BJ (cell line): ENCODE measurements at regions not wholly inside any gene's neighbourhood (a gene's known extent, or its start where the extent isn't known, plus 50 kb on each side); places are given as distances from the start of the nearest gene placed in this dataset.
"Not testable (repeated sequence)": the region's sequence is repeated elsewhere in the genome, so short reads cannot be mapped to it uniquely, and the experiment has no call there.

ENCODE experiments used
- CTCF ChIA-PET: fragments of 350-600 bp; formaldehyde crosslinking; extraction: SDS; loops from one replicate; lab custom pipeline; 2021; ENCODE audit warnings: antibody characterized with exemption, inconsistent platforms; lab: Yijun Ruan, JAX
- POLR2A ChIA-PET: fragments of 300-600 bp; sonication (Branson Sonifier 250); formaldehyde crosslinking; extraction: SDS; loops from one replicate; lab custom pipeline; 2021; ENCODE audit warnings: antibody characterized with exemption; lab: Charles Lee
- DNase-seq: peaks from one replicate; pipeline ENCODE4 v3.0.0-alpha.2; 2011; ENCODE audit warnings: low read depth
- H3K27me3 ChIP-seq: 2 replicates; pipeline ENCODE4 v1.6.0; 2011; ENCODE audit warnings: low read length; ENCODE audit not compliant: control insufficient read depth, insufficient read depth
- H3K36me3 ChIP-seq: 2 replicates; pipeline ENCODE4 v1.5.1; 2011; ENCODE audit warnings: low read length; ENCODE audit not compliant: control insufficient read depth, insufficient read depth
- H3K4me3 ChIP-seq: 2 replicates; pipeline ENCODE4 v1.5.1; 2011; ENCODE audit warnings: low read depth, mild to moderate bottlenecking, control low read depth, low read length
- TF ChIP-seq, protein P1 (sequence below): IDR thresholded peaks from 2 replicates; pipeline ENCODE4 v1.5.1; 2011; ENCODE audit warnings: low read depth, mild to moderate bottlenecking, control low read depth, inconsistent platforms, low read length, moderate library complexity; ENCODE audit not compliant: insufficient read depth

DNA sequence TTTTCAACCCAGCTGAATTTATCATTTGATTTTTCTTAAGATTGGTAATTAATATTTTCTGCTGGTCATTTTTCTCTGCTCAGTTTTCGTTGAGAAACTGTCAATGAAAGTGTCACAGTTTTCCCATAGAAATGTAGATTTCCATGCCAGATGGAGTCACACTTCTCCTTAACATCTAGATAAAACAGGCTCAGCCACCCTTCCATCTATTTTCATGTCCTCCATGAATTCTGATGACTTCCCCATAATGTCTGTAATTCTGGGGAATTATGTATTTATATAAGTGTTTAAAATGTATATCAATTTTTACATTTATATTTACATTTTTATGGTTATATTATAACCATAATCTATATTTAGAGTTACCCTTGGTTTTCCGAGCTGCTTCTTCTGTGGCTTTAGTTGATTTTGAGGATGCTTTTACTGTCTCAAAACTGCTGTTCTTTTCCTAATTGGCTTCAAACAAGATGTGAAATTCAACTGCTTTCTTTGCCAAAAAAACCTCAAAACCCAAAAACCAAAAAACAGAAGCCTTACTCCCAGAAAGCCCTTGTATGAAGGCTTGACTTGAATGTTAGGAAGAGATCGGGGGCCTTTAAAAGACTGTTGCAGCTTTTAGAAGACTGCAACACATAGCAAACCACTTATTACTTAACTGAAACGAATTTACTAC lies 95.4 kb upstream of the CDCA7L start:
- ChIA-PET CTCF (no interaction called here), POLR2A (no interaction called here)
- no peak for DNase-seq
- no peaks in the 10 kb centered on the region for H3K27me3 ChIP-seq
- H3K36me3 ChIP-seq: no peaks in the 10 kb centered on the region
- TF ChIP-seq, protein P1, sequence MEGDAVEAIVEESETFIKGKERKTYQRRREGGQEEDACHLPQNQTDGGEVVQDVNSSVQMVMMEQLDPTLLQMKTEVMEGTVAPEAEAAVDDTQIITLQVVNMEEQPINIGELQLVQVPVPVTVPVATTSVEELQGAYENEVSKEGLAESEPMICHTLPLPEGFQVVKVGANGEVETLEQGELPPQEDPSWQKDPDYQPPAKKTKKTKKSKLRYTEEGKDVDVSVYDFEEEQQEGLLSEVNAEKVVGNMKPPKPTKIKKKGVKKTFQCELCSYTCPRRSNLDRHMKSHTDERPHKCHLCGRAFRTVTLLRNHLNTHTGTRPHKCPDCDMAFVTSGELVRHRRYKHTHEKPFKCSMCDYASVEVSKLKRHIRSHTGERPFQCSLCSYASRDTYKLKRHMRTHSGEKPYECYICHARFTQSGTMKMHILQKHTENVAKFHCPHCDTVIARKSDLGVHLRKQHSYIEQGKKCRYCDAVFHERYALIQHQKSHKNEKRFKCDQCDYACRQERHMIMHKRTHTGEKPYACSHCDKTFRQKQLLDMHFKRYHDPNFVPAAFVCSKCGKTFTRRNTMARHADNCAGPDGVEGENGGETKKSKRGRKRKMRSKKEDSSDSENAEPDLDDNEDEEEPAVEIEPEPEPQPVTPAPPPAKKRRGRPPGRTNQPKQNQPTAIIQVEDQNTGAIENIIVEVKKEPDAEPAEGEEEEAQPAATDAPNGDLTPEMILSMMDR: no peak
- H3K4me3 ChIP-seq: no peak overlapping the region

DNA sequence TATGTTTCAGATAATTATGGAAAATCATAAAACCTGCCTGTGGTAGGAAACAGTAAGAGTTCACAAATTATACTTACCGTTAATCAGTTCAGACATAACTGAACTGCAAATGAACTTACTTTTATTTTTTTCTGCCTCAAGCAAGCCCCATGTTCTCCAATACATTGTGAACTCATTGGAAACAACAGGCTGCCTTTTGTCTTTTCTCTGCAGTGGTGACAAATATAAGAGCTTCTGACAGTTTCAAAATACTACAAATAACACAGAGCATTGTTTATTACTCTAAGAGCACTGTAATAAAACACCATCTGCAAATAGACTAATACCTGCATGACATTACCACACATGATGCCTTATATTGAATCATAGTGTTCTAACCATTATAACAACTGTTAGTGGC lies 94.0 kb upstream of the CDCA7L start:
- TF ChIP-seq, protein P1: no peak
- Histone ChIP-seq H3K27me3 (no peaks in the 10 kb centered on the region), H3K36me3 (no peaks in the 10 kb centered on the region), H3K4me3 (no peak overlapping the region)
- ChIA-PET CTCF (no interaction called here), POLR2A (no interaction called here)
- no peak for DNase-seq

DNA sequence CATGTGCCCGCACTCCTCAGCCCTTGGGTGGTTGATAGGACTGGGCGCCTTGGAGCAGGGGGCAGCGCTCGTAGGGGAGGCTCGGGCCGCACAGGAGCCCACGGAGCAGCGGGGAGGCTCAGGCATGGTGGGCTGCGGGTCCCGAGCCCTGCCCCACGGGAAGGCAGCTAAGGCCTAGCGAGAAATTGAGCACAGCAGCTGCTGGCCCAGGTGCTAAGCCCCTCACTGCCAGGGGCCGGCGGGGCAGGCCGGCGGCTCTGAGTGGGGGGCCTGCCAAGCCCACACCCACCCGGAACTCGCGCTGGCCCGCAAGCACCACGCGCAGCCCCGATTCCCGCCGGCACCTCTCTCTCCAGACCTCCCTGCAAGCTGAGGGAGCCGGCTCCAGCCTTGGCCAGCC lies 86.7 kb upstream of the CDCA7L start:
- DNase-seq, POLR2A ChIA-PET, H3K27me3 ChIP-seq, H3K4me3 ChIP-seq, H3K36me3 ChIP-seq: not testable (repeated sequence)
- CTCF ChIA-PET: interaction anchor here (1.5 kb wide), 1 partner anchor 14 kb away, joined by 3 read pairs; no protein-coding TSS in a partner anchor

DNA sequence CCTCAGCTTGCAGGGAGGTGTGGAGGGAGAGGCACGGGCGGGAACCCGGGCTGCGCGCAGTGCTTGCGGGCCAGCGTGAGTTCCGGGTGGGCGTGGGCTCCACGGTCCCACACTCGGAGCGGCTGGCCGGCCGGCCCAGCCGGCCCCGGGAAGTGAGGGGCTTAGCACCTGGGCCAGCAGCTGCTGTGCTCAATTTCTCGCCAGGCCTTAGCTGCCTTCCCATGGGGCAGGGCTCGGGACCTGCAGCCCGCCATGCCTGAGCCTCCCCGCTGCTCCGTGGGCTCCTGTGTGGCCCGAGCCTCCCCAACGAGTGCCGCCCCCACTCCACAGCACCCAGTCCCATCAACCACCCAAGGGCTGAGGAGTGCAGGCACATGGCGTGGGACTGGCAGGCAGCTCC lies 83.0 kb upstream of the CDCA7L start:
- POLR2A ChIA-PET, DNase-seq, H3K4me3 ChIP-seq, CTCF ChIA-PET, H3K36me3 ChIP-seq, H3K27me3 ChIP-seq: not testable (repeated sequence)

DNA sequence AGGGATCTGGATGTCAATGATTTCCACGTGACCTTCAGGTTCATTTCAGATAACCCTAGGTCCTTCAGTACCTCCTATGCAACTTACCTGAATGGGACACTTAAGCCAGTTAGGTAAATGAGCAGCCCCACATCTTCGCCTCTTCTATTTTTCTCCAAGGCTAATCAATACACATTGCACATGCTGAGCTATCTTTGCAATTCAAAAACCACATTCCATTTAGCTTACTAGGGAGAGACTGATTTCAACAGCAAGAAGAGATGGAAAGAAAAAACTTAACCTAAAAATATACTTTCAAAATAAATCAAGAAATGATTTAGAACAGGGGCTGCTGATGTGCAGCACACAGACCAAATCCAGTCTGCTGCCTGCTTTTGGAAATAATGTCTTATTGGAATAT lies 81.8 kb upstream of the CDCA7L start:
- no peaks in the 10 kb centered on the region for H3K27me3 ChIP-seq
- CTCF ChIA-PET: no interaction called here
- no peak for DNase-seq
- POLR2A ChIA-PET: no interaction called here
- TF ChIP-seq, protein P1: no peak
- no peak overlapping the region for H3K4me3 ChIP-seq
- no peaks in the 10 kb centered on the region for H3K36me3 ChIP-seq

DNA sequence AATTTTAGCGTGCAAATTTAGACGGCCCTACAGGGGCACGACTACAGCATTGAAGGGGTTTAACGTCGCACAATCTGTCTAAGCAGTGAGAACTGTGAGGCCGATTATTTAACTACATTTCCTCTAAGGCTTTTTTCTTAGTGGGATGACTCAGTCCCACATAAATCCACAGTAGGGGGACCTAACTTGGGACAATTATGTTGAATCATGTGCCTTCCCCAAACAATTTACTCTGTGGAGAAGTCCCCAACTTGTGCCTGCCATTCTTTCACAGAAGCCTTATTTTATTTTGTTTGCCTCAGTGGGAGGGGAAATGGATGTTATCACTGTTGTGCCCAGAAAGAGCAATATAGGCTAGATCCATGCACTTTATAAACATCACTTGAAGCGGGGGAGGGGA lies 80.3 kb upstream of the CDCA7L start:
- TF ChIP-seq, protein P1: no peak
- POLR2A ChIA-PET: no interaction called here

More for the DNA sequence above, 80.3 kb upstream of the CDCA7L start:
- Histone ChIP-seq H3K4me3 (no peak overlapping the region), H3K36me3 (no peaks in the 10 kb centered on the region), H3K27me3 (no peaks in the 10 kb centered on the region)
- no peak for DNase-seq
- CTCF ChIA-PET: interaction anchor here (1.1 kb wide), 1 partner anchor 13 kb away, joined by 3 read pairs; no protein-coding TSS in a partner anchor
